ENCODE measurements at regions not wholly inside any gene's neighbourhood (a gene's known extent, or its start where the extent isn't known, plus 50 kb on each side); places are given as distances from the start of the nearest gene placed in this dataset.
"Not testable (repeated sequence)": the region's sequence is repeated elsewhere in the genome, so short reads cannot be mapped to it uniquely, and the experiment has no call there.

GRCh38 chr16:66242206-66242605 is 124.3 kb upstream of the CDH5 start:
- FAIRE-seq; H3K27me3 ChIP-seq (replicated peaks in 1 of 4; ENCODE audit: control insufficient read depth in 3 of 4, extremely low read depth in 1 of 4, insufficient read depth in 3 of 4, low read length in 3 of 4); H3K4me1 ChIP-seq (replicated peaks in 1 of 4; ENCODE audit: control insufficient read depth in 3 of 4, insufficient read depth in 4 of 4, low read length in 3 of 4); H2BK5ac ChIP-seq (ENCODE audit: low read depth, low read length); H3K9ac ChIP-seq (replicated peaks in 1 of 4; ENCODE audit: extremely low read depth in 1 of 4, low read depth in 3 of 4, low read length in 3 of 4); H3K79me1 ChIP-seq (ENCODE audit: low read depth, low read length); H3K14ac ChIP-seq (ENCODE audit: insufficient read length); DNase-seq (ENCODE audit: low read depth in 1 of 2, low spot score in 2 of 2); H3K4me2 ChIP-seq (ENCODE audit: insufficient read depth in 1 of 2, low read depth in 2 of 2, low read length in 2 of 2); H4K91ac ChIP-seq (replicated peaks; ENCODE audit: insufficient read length, low read length); H3K27ac ChIP-seq (ENCODE audit: low read depth, low read length); H4K20me1 ChIP-seq (replicated peaks in 1 of 2; ENCODE audit: control insufficient read depth in 1 of 2, insufficient read depth in 2 of 2, low read length in 2 of 2); H2BK12ac ChIP-seq (ENCODE audit: low read depth, low read length); H4K8ac ChIP-seq (ENCODE audit: extremely low read depth, insufficient read depth, low read length); H2AFZ ChIP-seq (ENCODE audit: low read length); H3K23ac ChIP-seq (ENCODE audit: insufficient read length); H3K23me2 ChIP-seq (ENCODE audit: low read depth, low read length); H3K4me3 ChIP-seq (ENCODE audit: extremely low read depth in 1 of 4, insufficient read depth in 2 of 4, low read depth in 3 of 4, low read length in 4 of 4); H2BK120ac ChIP-seq (replicated peaks; ENCODE audit: low read depth, low read length); CTCF ChIA-PET (ENCODE audit: partially characterized antibody); H4K5ac ChIP-seq (ENCODE audit: insufficient read length, low read depth, low read length); H3K36me3 ChIP-seq (ENCODE audit: control insufficient read depth in 2 of 4, insufficient read depth in 4 of 4, low read length in 3 of 4); H3K4ac ChIP-seq (replicated peaks; ENCODE audit: insufficient read length, low read depth, low read length); POLR2A ChIA-PET (ENCODE audit: partially characterized antibody); H3K56ac ChIP-seq (replicated peaks; ENCODE audit: insufficient read length, low read depth, low read length); H2AK5ac ChIP-seq (ENCODE audit: low read depth, low read length); H2BK20ac ChIP-seq (ENCODE audit: low read length); H3K79me2 ChIP-seq (ENCODE audit: control insufficient read depth in 1 of 2, insufficient read depth in 2 of 2, low read length in 2 of 2); H2BK15ac ChIP-seq (ENCODE audit: low read length); H3K18ac ChIP-seq (ENCODE audit: extremely low read depth, low read length); H3K9me3 ChIP-seq (ENCODE audit: insufficient read depth in 2 of 2, low read depth in 1 of 2, low read length in 1 of 2): not testable (repeated sequence)
- WGBS, 2 experiments (ENCODE audit: extremely low coverage in 1 of 2, insufficient coverage in 1 of 2, insufficient read length in 1 of 2, insufficient replicate concordance in 2 of 2, low coverage in 1 of 2, low lambda C conversion rate in 2 of 2, missing lambda C conversion rate in 1 of 2), result 94% methylated on average over 6 of the region's 6 CpGs; no CpG with 5 or more reads in 1 of the 2 experiments

Data from H1 (cell line).